ENCODE measurements at regions not wholly inside any gene's neighbourhood (a gene's known extent, or its start where the extent isn't known, plus 50 kb on each side); places are given as distances from the start of the nearest gene placed in this dataset.

DNA sequence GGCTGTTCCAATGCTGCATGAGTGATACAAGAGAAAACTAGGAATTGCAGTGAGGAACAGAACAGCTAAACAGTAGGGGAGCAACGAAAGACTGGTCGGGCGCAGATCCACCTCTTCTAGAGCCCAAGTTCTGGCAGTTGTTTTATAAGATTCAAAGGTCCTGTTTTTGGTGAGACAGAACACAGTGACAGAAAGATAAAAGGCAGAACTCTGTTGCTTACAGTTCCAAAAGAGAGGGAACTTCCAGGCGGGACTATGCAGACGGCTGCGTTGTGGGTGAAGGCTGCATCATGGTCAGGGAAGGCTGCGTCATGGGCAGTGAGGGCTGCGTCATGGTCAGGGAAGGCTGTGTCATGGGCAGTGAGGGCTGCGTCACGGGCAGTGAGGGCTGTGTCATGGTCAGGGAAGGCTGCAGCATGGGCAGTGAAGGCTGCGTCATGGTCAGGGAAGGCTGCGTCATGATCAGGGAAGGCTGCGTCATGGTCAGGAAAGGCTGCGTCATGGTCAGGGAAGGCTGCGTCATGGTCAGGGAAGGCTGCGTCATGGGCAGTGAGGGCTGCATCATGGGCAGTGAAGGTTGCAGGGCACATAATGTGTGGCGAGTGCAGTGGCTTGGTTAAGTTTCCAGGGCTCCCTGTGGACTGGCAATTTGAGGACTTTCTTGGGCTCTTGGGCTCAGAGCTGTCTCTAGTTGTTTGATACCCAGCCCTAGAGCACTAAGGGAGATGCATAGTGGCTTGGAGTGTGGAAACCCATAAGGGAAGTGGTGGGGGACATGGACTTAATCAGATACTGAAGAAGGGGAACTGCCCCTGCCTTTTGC, 619.9 kb downstream of the AACS start:
- no peaks in the 10 kb centered on the region for H3K36me3 ChIP-seq
- ATAC-seq (no peak), DNase-seq (no peak)
- H3K27me3 ChIP-seq = no peaks in the 10 kb centered on the region
- no peaks in the 10 kb centered on the region for H3K9me3 ChIP-seq
- in situ Hi-C loops (cut with MboI; ENCODE audit: low sequenced_read_pairs in 4 of 4) = no loop called here
- no peak overlapping the region for H3K4me3 ChIP-seq
- H3K4me1 ChIP-seq = no peaks in the 10 kb centered on the region
- TF ChIP-seq, protein P1, sequence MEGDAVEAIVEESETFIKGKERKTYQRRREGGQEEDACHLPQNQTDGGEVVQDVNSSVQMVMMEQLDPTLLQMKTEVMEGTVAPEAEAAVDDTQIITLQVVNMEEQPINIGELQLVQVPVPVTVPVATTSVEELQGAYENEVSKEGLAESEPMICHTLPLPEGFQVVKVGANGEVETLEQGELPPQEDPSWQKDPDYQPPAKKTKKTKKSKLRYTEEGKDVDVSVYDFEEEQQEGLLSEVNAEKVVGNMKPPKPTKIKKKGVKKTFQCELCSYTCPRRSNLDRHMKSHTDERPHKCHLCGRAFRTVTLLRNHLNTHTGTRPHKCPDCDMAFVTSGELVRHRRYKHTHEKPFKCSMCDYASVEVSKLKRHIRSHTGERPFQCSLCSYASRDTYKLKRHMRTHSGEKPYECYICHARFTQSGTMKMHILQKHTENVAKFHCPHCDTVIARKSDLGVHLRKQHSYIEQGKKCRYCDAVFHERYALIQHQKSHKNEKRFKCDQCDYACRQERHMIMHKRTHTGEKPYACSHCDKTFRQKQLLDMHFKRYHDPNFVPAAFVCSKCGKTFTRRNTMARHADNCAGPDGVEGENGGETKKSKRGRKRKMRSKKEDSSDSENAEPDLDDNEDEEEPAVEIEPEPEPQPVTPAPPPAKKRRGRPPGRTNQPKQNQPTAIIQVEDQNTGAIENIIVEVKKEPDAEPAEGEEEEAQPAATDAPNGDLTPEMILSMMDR (IDR thresholded peaks at IDR 0.05 in 4 of 5, conservative IDR thresholded peaks at IDR 0.05 in 1 of 5) = no peak
- no peak for TF ChIP-seq POLR2A (IDR thresholded peaks at IDR 0.05)
- intact Hi-C loops (cut with DNase I; ENCODE audit: low total_unique reads) = no loop called here
- no peak overlapping the region for H3K27ac ChIP-seq

DNA sequence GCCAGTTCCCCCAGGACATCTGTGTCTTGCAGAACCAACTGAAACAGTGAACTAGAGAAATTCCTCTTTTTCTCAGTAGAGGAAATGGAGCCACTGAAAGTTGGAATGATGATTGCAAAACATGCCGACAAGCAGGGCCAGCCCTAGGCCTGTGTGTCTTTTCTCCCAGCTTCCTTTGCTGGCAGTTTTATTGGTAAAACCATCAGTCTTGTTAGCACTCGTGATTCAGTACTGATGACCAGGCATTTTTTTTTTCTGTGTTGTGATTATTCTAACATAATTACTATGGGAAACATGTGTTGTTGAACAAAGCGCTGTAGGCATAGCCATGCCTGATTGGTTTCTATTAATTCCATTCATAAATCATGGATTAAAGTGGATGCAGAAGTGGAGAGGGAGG, 620.7 kb downstream of the AACS start:
- Histone ChIP-seq H3K36me3 (no peaks in the 10 kb centered on the region), H3K27me3 (no peaks in the 10 kb centered on the region), H3K4me3 (no peak overlapping the region), H3K27ac (no peak overlapping the region), H3K9me3 (no peaks in the 10 kb centered on the region), H3K4me1 (no peaks in the 10 kb centered on the region)
- ATAC-seq (no peak), DNase-seq (no peak)
- in situ Hi-C loops (cut with MboI; ENCODE audit: low sequenced_read_pairs in 4 of 4) (no loop called here), intact Hi-C loops (cut with DNase I; ENCODE audit: low total_unique reads) (no loop called here)
- TF ChIP-seq, protein P1 (IDR thresholded peaks at IDR 0.05 in 4 of 5, conservative IDR thresholded peaks at IDR 0.05 in 1 of 5) = no peak
- no peak for TF ChIP-seq POLR2A (IDR thresholded peaks at IDR 0.05)

DNA sequence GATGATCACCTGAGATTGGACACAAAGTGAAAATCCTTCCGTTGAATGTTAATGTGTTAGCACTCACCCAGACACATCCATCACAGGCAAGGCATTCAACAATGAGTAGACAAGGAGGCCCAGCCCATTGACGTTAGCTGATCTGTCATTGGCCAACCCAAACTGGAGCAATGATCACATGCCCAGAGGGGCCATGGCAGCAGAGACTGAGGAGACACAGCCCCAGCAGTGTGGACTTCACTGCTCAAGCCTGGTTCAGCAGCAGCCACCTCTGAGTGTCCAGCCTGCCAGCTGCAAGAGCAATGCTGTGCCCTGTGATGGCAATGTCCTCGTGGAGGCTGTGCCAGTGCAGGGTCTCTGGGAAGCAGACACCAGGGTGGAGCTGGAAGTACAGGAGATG, 622.2 kb downstream of the AACS start:
- Histone ChIP-seq H3K4me3 (no peak overlapping the region), H3K4me1 (no peaks in the 10 kb centered on the region), H3K9me3 (no peaks in the 10 kb centered on the region), H3K27me3 (no peaks in the 10 kb centered on the region), H3K36me3 (no peaks in the 10 kb centered on the region), H3K27ac (no peak overlapping the region)
- intact Hi-C loops (cut with DNase I; ENCODE audit: low total_unique reads) (no loop called here), in situ Hi-C loops (cut with MboI; ENCODE audit: low sequenced_read_pairs in 4 of 4) (no loop called here)
- ATAC-seq (no peak), DNase-seq (no peak)
- TF ChIP-seq POLR2A (IDR thresholded peaks at IDR 0.05) = no peak
- TF ChIP-seq, protein P1 (IDR thresholded peaks at IDR 0.05 in 4 of 5, conservative IDR thresholded peaks at IDR 0.05 in 1 of 5) = no peak

DNA sequence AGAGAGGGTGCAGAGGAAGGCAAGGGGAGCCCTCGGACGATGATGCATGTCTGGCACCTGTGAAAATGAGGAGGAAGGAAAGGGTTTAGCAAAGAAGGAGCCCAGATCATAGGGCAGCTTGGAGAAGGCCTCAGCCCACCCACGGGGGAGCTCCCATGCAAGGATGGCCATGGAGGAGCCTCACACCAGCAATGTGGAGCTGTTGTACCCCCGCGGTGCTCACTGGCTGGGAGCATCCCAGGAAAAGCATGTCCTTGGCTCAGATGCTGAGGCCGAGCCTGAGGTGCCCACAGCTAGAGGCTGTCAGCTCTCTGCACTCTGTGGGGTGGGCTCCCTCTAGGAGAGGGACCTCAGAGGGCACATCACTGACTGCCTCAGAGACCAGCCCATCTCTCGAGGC, 622.6 kb downstream of the AACS start:
- Histone ChIP-seq H3K9me3 (no peaks in the 10 kb centered on the region), H3K4me1 (no peaks in the 10 kb centered on the region), H3K27ac (no peak overlapping the region), H3K4me3 (no peak overlapping the region), H3K36me3 (no peaks in the 10 kb centered on the region), H3K27me3 (no peaks in the 10 kb centered on the region)
- DNase-seq (no peak), ATAC-seq (no peak)
- TF ChIP-seq, protein P1 (IDR thresholded peaks at IDR 0.05 in 4 of 5, conservative IDR thresholded peaks at IDR 0.05 in 1 of 5) = no peak
- no peak for TF ChIP-seq POLR2A (IDR thresholded peaks at IDR 0.05)
- in situ Hi-C loops (cut with MboI; ENCODE audit: low sequenced_read_pairs in 4 of 4) = no loop called here
- intact Hi-C loops (cut with DNase I; ENCODE audit: low total_unique reads) = no loop called here

DNA sequence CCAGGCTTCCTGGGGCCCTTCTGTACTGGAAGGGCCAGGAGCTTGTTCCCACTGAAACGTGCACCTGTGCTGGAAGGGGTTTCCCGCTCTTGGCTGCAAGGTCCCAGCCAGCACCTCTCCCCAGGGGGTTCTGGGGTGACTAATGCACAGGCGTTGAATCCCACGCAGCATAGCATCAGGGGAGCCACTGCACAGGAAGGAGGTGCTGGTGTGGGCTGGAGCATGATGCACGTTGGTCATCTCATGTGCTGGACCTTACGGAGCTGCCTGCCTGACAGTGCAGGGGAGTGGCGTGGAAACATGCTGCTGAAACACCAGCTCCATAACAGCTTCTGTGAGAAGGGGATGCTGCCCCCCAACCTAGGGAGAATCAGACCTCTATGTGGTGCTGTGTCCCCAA, 623.0 kb downstream of the AACS start:
- DNase-seq = no peak
- Histone ChIP-seq H3K36me3 (no peaks in the 10 kb centered on the region), H3K27me3 (no peaks in the 10 kb centered on the region), H3K4me1 (no peaks in the 10 kb centered on the region), H3K9me3 (no peaks in the 10 kb centered on the region), H3K27ac (no peak overlapping the region), H3K4me3 (no peak overlapping the region)
- intact Hi-C loops (cut with DNase I; ENCODE audit: low total_unique reads) (no loop called here), in situ Hi-C loops (cut with MboI; ENCODE audit: low sequenced_read_pairs in 4 of 4) (no loop called here)
- ATAC-seq = no peak
- no peak for TF ChIP-seq POLR2A (IDR thresholded peaks at IDR 0.05)
- TF ChIP-seq, protein P1 (IDR thresholded peaks at IDR 0.05 in 4 of 5, conservative IDR thresholded peaks at IDR 0.05 in 1 of 5) = no peak

Data from gastrocnemius medialis (tissue), 4 donors.